HT1080 (cell line): ENCODE measurements at regions not wholly inside any gene's neighbourhood (a gene's known extent, or its start where the extent isn't known, plus 50 kb on each side); places are given as distances from the start of the nearest gene placed in this dataset.
"Not testable (repeated sequence)": the region's sequence is repeated elsewhere in the genome, so short reads cannot be mapped to it uniquely, and the experiment has no call there.

Experiments used
- DNase-seq: peaks from one replicate; pipeline ENCODE4 v3.0.0-alpha.2; 2015; ENCODE audit warnings: low read depth

DNA sequence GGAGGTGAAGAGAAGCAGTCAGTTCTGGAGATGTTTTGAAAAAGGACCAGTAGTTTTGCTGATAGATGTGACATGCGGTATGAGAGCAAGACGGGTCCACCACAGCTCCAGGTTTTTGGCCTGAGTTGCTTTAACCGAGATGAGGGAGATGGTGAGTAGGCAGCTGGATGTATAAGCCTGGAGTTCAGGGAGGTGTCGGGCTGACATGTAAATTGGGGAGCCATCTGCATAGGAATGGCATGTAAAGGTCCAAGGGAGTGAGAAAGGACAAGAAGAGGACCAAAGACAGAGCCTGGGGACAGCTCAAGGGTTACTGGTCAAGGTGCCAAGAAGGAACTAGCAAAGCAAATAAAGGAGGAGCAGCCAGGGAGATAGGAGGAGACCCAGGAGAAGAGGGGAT lies 503.7 kb downstream of the MATN1 start:
- no peak for DNase-seq

DNA sequence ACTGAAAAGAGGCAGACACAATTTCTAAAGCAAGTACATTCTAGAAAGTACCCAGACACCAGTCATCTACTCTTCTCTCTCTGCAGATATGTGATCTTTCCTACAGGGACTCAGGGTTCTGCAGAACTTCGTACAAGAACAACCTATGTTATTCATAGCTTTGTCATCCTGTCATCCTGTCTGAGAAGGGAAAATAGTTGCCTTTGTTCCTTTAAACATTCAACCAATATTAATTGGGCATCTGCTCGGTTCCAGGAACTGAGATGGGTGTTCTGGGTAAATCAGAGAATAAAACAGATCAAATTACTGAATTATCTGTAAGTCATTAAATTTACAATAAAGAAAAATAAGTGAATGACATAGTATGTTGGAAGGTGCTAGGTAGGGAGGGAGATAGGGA lies 504.9 kb downstream of the MATN1 start:
- DNase-seq: no peak

DNA sequence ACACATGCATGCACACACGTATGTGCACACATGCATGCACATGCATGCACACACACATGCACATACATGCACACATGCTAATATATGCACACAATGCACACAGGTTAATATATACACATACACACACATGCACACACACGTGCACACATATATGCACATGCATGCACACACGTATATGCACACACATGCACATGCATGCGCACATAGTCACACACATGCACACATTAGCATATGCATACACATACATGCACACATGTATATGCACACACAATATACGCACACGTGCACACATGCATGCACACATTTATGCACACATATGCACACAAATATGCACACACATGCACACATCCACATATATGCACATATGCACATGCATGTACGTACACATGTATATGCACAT lies 506.8 kb downstream of the MATN1 start:
- no peak for DNase-seq

- no peak for DNase-seq
These were observed 509.4 kb downstream of the MATN1 start for GRCh38 chr1:30213936-30214335.

GRCh38 chr1:30207962-30208361 lies 515.4 kb downstream of the MATN1 start:
- DNase-seq: not testable (repeated sequence)

DNA sequence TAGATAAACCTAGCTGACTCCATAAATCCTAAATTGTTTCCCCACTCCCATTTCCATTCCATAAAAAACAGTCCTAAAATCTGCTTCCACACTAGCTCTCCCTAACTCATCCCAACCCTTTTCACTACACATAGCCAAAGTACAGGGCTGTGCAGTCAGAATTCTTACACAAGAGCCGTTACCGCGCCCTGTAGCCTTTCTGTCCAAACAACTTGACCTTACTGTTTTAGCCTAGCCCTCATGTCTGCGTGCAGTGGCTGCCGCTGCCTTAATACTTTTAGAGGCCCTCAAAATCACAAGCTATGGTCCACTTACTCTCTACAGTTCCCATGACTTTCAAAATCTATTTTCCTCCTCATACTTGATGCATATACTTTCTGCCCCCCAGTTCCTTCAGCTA lies 516.8 kb downstream of the MATN1 start:
- DNase-seq: not testable (repeated sequence)

DNA sequence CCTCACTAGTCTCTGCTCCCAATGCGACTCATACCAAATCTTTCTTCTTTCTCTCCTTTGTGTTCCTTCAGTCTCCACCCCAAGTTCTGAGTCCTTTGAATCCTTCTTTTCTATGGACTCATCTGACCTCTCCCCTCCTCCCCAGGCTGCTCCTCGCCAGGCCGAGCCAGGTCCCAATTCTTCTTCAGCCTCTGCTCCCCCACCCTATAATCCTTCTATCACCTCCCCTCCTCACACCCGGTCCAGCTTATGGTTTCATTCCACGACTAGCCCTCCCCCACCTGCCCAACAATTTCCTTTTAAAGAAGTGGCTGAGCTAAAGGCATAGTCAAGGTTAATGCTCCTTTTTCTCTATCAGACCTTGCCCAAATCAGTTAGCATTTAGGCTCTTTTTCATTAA lies 518.5 kb downstream of the MATN1 start:
- DNase-seq: not testable (repeated sequence)

DNA sequence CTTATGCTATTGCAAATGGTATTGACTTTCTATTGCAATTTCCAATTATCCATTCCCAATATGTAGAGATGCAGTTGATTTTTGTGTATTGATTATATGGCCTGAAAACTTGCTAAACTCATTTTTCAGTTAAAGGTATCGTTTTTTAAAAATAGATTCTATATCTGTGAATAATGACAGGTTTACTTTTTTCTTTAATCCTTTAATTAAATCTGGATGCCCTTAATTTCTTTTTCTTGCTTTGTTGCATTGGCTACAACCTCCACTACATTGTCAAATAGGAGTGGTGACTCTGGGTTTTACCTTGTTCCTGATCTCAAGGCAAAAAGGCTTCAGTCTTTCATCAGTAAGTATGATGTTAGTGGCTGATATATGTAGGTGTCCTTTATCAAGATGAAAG lies 522.4 kb downstream of the MATN1 start:
- no peak for DNase-seq

GRCh38 chr1:30200161-30200560 lies 523.2 kb downstream of the MATN1 start:
- no peak for DNase-seq

GRCh38 chr1:30199563-30199962 lies 523.8 kb downstream of the MATN1 start:
- DNase-seq: no peak

- DNase-seq: no peak
These were observed 524.5 kb downstream of the MATN1 start for GRCh38 chr1:30198795-30199403.

DNA sequence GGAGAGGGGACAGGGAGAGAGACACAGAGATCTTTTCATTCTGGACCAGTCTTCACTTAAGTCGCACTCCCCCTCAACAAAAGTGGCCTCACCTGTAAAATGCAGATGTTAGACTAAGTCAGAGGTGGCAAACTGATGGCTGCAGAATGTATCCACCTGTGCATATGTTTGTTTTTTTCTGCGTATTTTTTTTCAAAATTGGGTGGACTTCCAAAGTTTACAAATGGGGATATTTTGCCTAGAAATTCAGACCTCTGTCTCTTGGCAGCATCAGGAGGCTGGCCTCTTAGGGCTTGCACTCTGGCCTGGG lies 525.0 kb downstream of the MATN1 start:
- DNase-seq: no peak

- DNase-seq: no peak
These were observed 525.5 kb downstream of the MATN1 start for GRCh38 chr1:30197639-30198450.

DNA sequence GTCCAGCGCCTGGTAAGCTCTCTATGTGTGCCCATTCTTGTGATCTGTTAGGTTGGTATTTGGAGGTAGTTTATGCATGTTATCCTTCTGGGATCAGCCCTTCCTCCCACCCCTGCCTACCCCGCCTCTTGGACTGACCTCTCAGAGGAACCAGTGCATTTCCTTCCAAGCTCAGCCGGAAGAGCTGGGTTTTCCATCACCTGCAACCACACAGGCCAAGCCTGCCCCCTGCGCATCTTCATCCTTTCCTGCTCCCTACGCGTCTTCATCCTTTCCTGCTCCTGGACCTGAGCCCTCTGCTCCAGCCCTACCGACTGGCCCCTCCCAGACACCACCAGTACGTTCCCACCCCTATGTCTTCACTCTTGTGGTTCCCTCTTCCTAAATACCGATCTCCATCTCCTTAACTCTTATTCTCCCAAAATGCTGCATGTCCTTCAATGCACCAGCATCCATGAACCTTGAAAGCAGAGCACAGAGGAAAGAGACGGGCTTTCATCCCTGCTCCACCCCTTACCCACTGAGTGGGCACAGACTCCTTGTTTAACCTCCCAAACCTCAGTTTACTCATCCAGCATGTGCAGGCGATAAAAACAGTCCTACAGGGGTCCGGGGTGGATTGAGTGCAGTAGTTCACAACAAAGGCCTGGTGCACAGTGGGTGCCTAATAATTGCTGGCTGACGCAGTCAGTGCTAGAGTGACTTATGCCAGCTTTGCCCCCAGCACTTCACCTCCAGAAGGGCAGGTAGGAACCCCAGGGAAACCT lies 526.3 kb downstream of the MATN1 start:
- no peak for DNase-seq

DNA sequence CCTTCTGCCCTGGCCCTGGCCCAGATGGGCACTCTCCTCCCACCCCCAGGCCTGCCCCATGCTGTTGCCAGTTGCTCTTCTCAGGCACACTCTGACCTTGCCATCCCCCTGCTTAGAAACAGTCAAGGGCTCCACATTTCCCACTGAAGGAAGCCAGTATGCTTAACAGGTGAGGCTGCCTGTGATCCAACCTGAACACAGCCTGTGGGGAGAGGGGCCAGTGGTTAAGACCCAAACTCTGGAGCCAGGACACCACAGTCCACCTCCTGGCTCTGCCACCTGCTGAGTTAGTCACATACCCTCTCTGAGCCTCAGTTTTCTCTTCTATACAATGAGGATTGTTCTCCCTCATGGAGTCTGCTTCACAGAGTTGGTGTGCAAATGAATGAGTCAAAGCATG lies 526.9 kb downstream of the MATN1 start:
- no peak for DNase-seq

DNA sequence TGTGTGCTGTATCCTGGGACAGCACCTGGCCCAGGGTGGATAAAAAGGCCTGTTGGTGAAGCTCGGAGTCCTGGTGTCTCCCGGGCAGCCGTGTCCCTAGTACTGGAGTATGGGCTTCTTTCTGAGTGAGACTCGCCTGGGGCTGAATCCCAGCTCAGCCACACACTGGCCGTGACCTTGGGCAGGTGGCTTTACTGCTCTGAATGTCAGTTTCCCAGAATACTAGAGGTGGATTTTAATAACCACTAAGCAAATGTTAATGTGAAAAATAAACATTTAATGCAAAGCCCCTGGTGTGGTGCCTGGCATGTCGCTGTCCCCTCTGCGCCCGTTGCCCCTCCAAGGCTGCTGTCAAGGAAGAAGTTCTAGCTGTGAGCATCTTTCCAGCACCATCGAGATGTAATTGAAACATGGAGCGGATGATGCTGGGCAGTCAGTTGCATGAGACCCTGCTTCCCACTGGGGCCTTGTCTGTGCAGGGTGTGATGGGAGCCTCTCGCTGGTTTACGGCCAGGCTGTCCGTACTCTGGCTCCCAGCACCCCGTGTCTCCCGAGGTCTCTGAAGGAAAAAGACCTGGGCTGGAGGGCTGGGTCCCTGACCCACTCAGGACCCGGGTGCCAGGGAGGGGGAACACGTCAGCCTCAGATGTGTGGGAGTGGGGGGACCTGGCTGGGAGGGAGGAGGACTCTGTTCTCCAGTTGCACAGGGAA lies 527.8 kb downstream of the MATN1 start:
- no peak for DNase-seq

- DNase-seq: no peak
These were observed 528.5 kb downstream of the MATN1 start for GRCh38 chr1:30194741-30195423.

DNA sequence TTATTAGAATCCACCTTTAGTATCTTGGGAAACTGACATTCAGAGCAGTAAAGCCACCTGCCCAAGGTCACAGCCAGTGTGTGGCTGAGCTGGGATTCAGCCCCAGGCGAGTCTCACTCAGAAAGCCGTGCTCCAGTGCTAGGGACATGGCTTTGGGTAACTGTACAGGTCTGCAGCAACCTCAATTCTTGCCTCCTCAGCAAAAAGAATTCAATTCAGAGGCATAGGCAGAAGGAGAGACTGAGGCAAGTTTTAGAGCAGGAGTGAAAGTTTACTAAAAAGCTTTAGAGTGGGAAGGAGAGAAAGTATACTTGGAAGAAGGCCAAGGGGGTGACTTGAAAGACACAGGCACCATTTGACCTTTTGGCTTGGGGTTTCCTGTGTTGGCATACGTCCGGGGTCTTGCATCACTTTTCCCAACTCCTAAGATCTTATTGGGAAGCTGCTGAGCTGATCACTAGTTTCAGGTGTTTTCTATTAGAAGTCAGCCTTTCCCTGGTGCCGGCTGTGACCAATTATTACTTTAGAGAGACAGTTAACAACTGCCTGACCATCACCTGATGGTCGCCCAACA lies 529.3 kb downstream of the MATN1 start:
- DNase-seq: no peak

DNA sequence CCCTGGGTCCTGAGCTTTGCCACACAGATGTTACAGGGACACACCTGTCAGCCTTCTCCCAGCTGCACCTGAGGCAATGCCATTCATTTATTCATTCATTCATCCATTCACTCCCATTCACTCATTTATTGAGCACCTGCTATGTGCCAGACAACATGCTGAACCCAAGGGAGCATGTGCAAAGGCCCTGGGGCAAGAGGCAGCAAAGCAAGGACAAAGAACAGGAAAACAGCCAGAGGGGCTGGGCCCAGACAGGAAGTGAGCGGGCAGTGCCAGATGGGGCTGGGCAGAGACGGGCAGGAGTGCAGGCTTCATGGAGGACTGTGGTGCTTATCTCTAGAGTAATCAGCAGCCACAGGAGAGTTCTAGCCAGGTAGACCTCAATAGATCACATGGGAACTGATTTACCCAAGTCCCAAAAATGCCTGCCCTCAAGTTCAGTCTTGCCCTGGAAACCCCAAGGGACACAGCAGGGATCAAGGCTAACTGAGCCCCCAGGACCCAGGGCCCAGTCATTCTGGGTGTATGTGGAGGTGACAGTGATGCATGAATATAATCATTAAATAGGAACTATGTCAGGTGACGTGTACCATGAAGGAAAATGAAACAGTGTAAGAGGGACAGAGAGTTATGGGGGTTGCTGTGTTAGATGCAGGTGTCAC lies 530.3 kb downstream of the MATN1 start:
- no peak for DNase-seq

- peak; percentile 61 for DNase-seq
These were observed 532.2 kb downstream of the MATN1 start for GRCh38 chr1:30191154-30191702.
